Astrocyte (in vitro differentiated cells and primary cell): ENCODE measurements at regions not wholly inside any gene's neighbourhood (a gene's known extent, or its start where the extent isn't known, plus 50 kb on each side); places are given as distances from the start of the nearest gene placed in this dataset.

ENCODE experiments used
- DNase-seq: peaks from one replicate; pipeline ENCODE4 v3.0.0-alpha.2; 2010; ENCODE audit warnings: low read depth
- FAIRE-seq: peaks from 2 replicates; lab custom pipeline; 2011; peaks lifted over from hg19 to GRCh38; lab: Jason Lieb, UNC
- H2AFZ ChIP-seq: 2 replicates; pipeline ENCODE4 v1.6.0; 2012; ENCODE audit warnings: low read depth, low read length, inconsistent platforms
- H3K27ac ChIP-seq: 2 replicates; pipeline ENCODE4 v1.5.1; 2011; ENCODE audit warnings: low read depth, low read length, inconsistent platforms
- H3K27me3 ChIP-seq: 2 replicates; pipeline ENCODE4 v1.6.0; 2011; ENCODE audit warnings: low read length, inconsistent platforms; ENCODE audit not compliant: insufficient read depth
- H3K36me3 ChIP-seq: 2 replicates; pipeline ENCODE4 v1.5.1; 2011; ENCODE audit warnings: low read length, inconsistent platforms; ENCODE audit not compliant: insufficient read depth
- H3K4me1 ChIP-seq: 2 replicates; pipeline ENCODE4 v1.5.1; 2011; ENCODE audit warnings: low read length, inconsistent platforms; ENCODE audit not compliant: insufficient read depth
- H3K4me2 ChIP-seq: 2 replicates; pipeline ENCODE4 v1.6.0; 2012; ENCODE audit warnings: low read length, inconsistent platforms
- H3K4me3 ChIP-seq: 2 replicates; pipeline ENCODE4 v1.5.1; 2011; ENCODE audit warnings: low read depth, mild to moderate bottlenecking, low read length, inconsistent platforms; ENCODE audit not compliant: insufficient read depth
- H3K79me2 ChIP-seq: 2 replicates; pipeline ENCODE4 v1.6.0; 2012; ENCODE audit warnings: mild to moderate bottlenecking, low read length, inconsistent platforms; ENCODE audit not compliant: insufficient read depth
- H3K9ac ChIP-seq: 2 replicates; pipeline ENCODE4 v1.6.0; 2012; ENCODE audit warnings: mild to moderate bottlenecking, low read length, inconsistent platforms
- H3K9me3 ChIP-seq: 2 replicates; pipeline ENCODE4 v1.5.1; 2012; ENCODE audit warnings: low read depth, mild to moderate bottlenecking, low read length, inconsistent platforms; ENCODE audit not compliant: insufficient read depth
- H4K20me1 ChIP-seq: 2 replicates; pipeline ENCODE4 v1.6.0; 2012; ENCODE audit warnings: low read length, inconsistent platforms; ENCODE audit not compliant: insufficient read depth
- H3K27ac Mint-ChIP-seq: one replicate; pipeline ENCODE4 v1.8.0; 2021; ENCODE audit warnings: mild to moderate bottlenecking, mixed read lengths; ENCODE audit not compliant: unreplicated experiment
- H3K27me3 Mint-ChIP-seq: one replicate; pipeline ENCODE4 v1.8.0; 2021; ENCODE audit warnings: low read depth, mixed read lengths; ENCODE audit not compliant: unreplicated experiment
- H3K36me3 Mint-ChIP-seq: one replicate; pipeline ENCODE4 v1.8.0; 2021; ENCODE audit warnings: low read depth, mixed read lengths; ENCODE audit not compliant: unreplicated experiment
- H3K4me1 Mint-ChIP-seq: one replicate; pipeline ENCODE4 v1.8.0; 2021; ENCODE audit warnings: low read depth, mixed read lengths; ENCODE audit not compliant: unreplicated experiment
- H3K4me3 Mint-ChIP-seq: one replicate; pipeline ENCODE4 v1.8.0; 2021; ENCODE audit warnings: mild to moderate bottlenecking, moderate library complexity, mixed read lengths; ENCODE audit not compliant: unreplicated experiment
- H3K9me3 Mint-ChIP-seq: one replicate; pipeline ENCODE4 v1.8.0; 2021; ENCODE audit warnings: mild to moderate bottlenecking, mixed read lengths; ENCODE audit not compliant: unreplicated experiment
- CTCF ChIP-seq: IDR thresholded peaks from 2 replicates; pipeline ENCODE4 v1.5.1; 2011; ENCODE audit warnings: low read depth, mild to moderate bottlenecking, inconsistent platforms, low read length, moderate library complexity; ENCODE audit not compliant: insufficient read depth
- EZH2 ChIP-seq: IDR thresholded peaks from 2 replicates; pipeline ENCODE4 v1.6.1; 2012; ENCODE audit warnings: mild to moderate bottlenecking, low read length, inconsistent platforms; ENCODE audit not compliant: insufficient read depth

DNA sequence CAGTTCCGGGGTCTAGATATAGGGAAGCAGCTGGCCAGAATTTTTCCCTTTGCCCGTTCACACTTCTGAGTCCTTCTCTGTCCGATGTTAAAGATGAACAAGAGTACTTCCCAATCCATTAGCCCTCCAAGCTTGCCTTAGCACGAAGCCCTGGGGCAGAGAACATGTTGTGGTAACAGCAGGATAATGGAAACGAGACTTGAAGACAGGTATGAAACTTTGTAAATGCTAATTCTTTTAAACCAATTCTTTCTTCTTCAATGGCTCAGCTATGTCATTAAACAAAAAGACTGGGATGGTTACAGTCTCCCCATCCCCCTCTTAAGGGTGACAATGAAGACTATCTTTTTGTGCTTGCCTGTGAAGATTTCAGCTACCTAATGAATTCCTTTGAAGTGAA lies 218.5 kb downstream of the PLA2G4A start:
- H3K9me3 ChIP-seq = no peaks in the 10 kb centered on the region
- no peaks in the 10 kb centered on the region for H3K4me1 ChIP-seq
- H3K9ac ChIP-seq = no peak overlapping the region
- H3K4me1 Mint-ChIP-seq = no peaks in the 10 kb centered on the region
- no peaks in the 10 kb centered on the region for H3K27me3 ChIP-seq
- no peak for TF ChIP-seq CTCF
- TF ChIP-seq EZH2 = no peak
- DNase-seq (no peak), FAIRE-seq (no peak)
- H3K79me2 ChIP-seq = no peaks in the 10 kb centered on the region
- no peak overlapping the region for H3K27ac ChIP-seq
- H3K36me3 ChIP-seq = no peaks in the 10 kb centered on the region
- H3K27me3 Mint-ChIP-seq = no peaks in the 10 kb centered on the region
- no peak overlapping the region for H3K27ac Mint-ChIP-seq
- no peak overlapping the region for H3K4me3 Mint-ChIP-seq
- H4K20me1 ChIP-seq = no peaks in the 10 kb centered on the region
- no peaks in the 10 kb centered on the region for H3K36me3 Mint-ChIP-seq
- H3K4me2 ChIP-seq = no peak overlapping the region
- no peaks in the 10 kb centered on the region for H3K9me3 Mint-ChIP-seq
- no peak overlapping the region for H2AFZ ChIP-seq
- H3K4me3 ChIP-seq = no peak overlapping the region

GRCh38 chr1:187051618-187052232 lies 223.0 kb downstream of the PLA2G4A start:
- Histone ChIP-seq H3K27ac (no peak overlapping the region), H3K27me3 (no peaks in the 10 kb centered on the region), H3K79me2 (no peaks in the 10 kb centered on the region), H4K20me1 (no peaks in the 10 kb centered on the region), H3K9me3 (no peaks in the 10 kb centered on the region), H2AFZ (no peak overlapping the region), H3K9ac (no peak overlapping the region), H3K36me3 (no peaks in the 10 kb centered on the region), H3K4me2 (no peak overlapping the region), H3K4me3 (no peak overlapping the region), H3K4me1 (no peaks in the 10 kb centered on the region)
- Mint-ChIP-seq H3K4me1 (no peaks in the 10 kb centered on the region), H3K27ac (no peak overlapping the region), H3K9me3 (no peaks in the 10 kb centered on the region), H3K36me3 (no peaks in the 10 kb centered on the region), H3K27me3 (no peaks in the 10 kb centered on the region), H3K4me3 (no peak overlapping the region)
- TF ChIP-seq EZH2 (no peak), CTCF (peak; percentile 60)
- DNase-seq = peak; percentile 11
- no peak for FAIRE-seq

GRCh38 chr1:187053876-187054275 lies 225.1 kb downstream of the PLA2G4A start:
- no peak for FAIRE-seq

More at GRCh38 chr1:187053876-187054275, 225.1 kb downstream of the PLA2G4A start:
- DNase-seq = no peak
- H3K4me3 ChIP-seq = no peak overlapping the region
- no peaks in the 10 kb centered on the region for H3K36me3 ChIP-seq
- no peak overlapping the region for H3K27ac ChIP-seq
- no peaks in the 10 kb centered on the region for H3K27me3 ChIP-seq
- TF ChIP-seq EZH2 (no peak), CTCF (no peak)
- H3K27ac Mint-ChIP-seq = no peak overlapping the region
- H3K36me3 Mint-ChIP-seq = no peaks in the 10 kb centered on the region
- H3K27me3 Mint-ChIP-seq = no peaks in the 10 kb centered on the region
- no peaks in the 10 kb centered on the region for H3K79me2 ChIP-seq
- no peaks in the 10 kb centered on the region for H4K20me1 ChIP-seq
- H3K9ac ChIP-seq = no peak overlapping the region
- no peaks in the 10 kb centered on the region for H3K9me3 ChIP-seq
- H3K9me3 Mint-ChIP-seq = no peaks in the 10 kb centered on the region
- no peak overlapping the region for H2AFZ ChIP-seq
- H3K4me1 Mint-ChIP-seq = no peaks in the 10 kb centered on the region
- H3K4me2 ChIP-seq = no peak overlapping the region
- H3K4me3 Mint-ChIP-seq = no peak overlapping the region
- no peaks in the 10 kb centered on the region for H3K4me1 ChIP-seq
